HG03196 (cell line): ENCODE measurements at regions not wholly inside any gene's neighbourhood (a gene's known extent, or its start where the extent isn't known, plus 50 kb on each side); places are given as distances from the start of the nearest gene placed in this dataset.

Experiments used
- ATAC-seq: cut with Tn5 transposase; IDR thresholded peaks from one replicate; pipeline ENCODE4 v1.9.1; 2021; ENCODE audit not compliant: unreplicated experiment

- ATAC-seq = no peak
Observed at GRCh38 chr12:114743799-114744198, 59.8 kb upstream of the TBX3 start.

GRCh38 chr12:114743289-114743688 lies 59.3 kb upstream of the TBX3 start:
- no peak for ATAC-seq

- ATAC-seq = no peak
Observed at GRCh38 chr12:114742363-114742762, 58.4 kb upstream of the TBX3 start.

GRCh38 chr12:114741940-114742339 lies 58.0 kb upstream of the TBX3 start:
- ATAC-seq = no peak

- no peak for ATAC-seq
Observed at GRCh38 chr12:114740448-114740847, 56.5 kb upstream of the TBX3 start.

- ATAC-seq = no peak
Observed at GRCh38 chr12:114738460-114739184, 54.6 kb upstream of the TBX3 start.

GRCh38 chr12:114735680-114736374 lies 51.9 kb upstream of the TBX3 start:
- ATAC-seq = no peak

GRCh38 chr12:114735011-114735410 lies 51.0 kb upstream of the TBX3 start:
- no peak for ATAC-seq

- ATAC-seq = no peak
Observed at GRCh38 chr12:114733919-114734318, 49.9 kb upstream of the TBX3 start.
